ENCODE measurements at regions not wholly inside any gene's neighbourhood (a gene's known extent, or its start where the extent isn't known, plus 50 kb on each side); places are given as distances from the start of the nearest gene placed in this dataset.

GRCh38 chr21:24275616-24276015, 1331.7 kb downstream of the MRPL39 start:
- Histone ChIP-seq H3K56ac (ENCODE audit: extremely low read depth, insufficient read depth, low read length) (no peak overlapping the region), H3K27ac (ENCODE audit: insufficient read depth, low read length) (no peak overlapping the region), H3K27me3 (ENCODE audit: control insufficient read depth, insufficient read depth, low read length) (no peaks in the 10 kb centered on the region), H3K9ac (ENCODE audit: low read depth, low read length) (no peak overlapping the region), H3K9me1 (ENCODE audit: insufficient read depth, low read length) (no peaks in the 10 kb centered on the region), H3K9me3 (ENCODE audit: control insufficient read depth, insufficient read depth, low read length) (no peaks in the 10 kb centered on the region), H2AK9ac (replicated peaks; ENCODE audit: low read depth, low read length, poor library complexity) (no peak overlapping the region), H3K4ac (ENCODE audit: low read depth, low read length) (no peak overlapping the region), H2BK20ac (ENCODE audit: low read depth, low read length) (no peak overlapping the region), H3K14ac (replicated peaks; ENCODE audit: low read depth, low read length) (no peak overlapping the region), H3K36me3 (ENCODE audit: control insufficient read depth, insufficient read depth, low read length) (no peaks in the 10 kb centered on the region), H4K91ac (ENCODE audit: insufficient read depth, low read depth, low read length) (no peak overlapping the region), H3K4me1 (ENCODE audit: control insufficient read depth, insufficient read depth, low read length) (no peaks in the 10 kb centered on the region), H3K4me3 (ENCODE audit: insufficient read depth, low read depth, low read length) (no peak overlapping the region), H3K4me2 (ENCODE audit: low read depth, low read length) (no peak overlapping the region), H4K20me1 (ENCODE audit: insufficient read depth, low read length) (no peaks in the 10 kb centered on the region), H4K8ac (ENCODE audit: low read depth in 2 of 2, low read length in 2 of 2) (no peak overlapping the region), H3K23ac (ENCODE audit: low read depth, low read length) (no peak overlapping the region), H3K18ac (ENCODE audit: low read depth, low read length) (no peak overlapping the region), H2BK15ac (ENCODE audit: low read depth, low read length) (no peak overlapping the region), H2BK120ac (ENCODE audit: low read depth, low read length) (no peak overlapping the region), H4K5ac (ENCODE audit: low read depth, low read length) (no peak overlapping the region), H2AFZ (replicated peaks; ENCODE audit: low read length, poor library complexity) (no peak overlapping the region), H2AK5ac (ENCODE audit: low read depth, low read length) (no peak overlapping the region), H2BK5ac (ENCODE audit: low read depth, low read length, poor library complexity, severe bottlenecking) (no peak overlapping the region), H3K79me1 (ENCODE audit: low read depth in 1 of 2, low read length in 2 of 2) (no peaks in the 10 kb centered on the region)
- ChIA-PET CTCF (no interaction called here), POLR2A (ENCODE audit: unreplicated experiment) (no interaction called here)
- TF ChIP-seq CEBPB (IDR thresholded peaks at IDR 0.05; ENCODE audit: low read depth, low read length) (no peak), MAFK (IDR thresholded peaks at IDR 0.05; ENCODE audit: low read depth, low read length) (peak; percentile 37)
- no peak for DNase-seq
- intact Hi-C loops (cut with micrococcal nuclease), result no loop called here
- in situ Hi-C loops (cut with MboI; ENCODE audit: low sequenced_read_pairs), result no loop called here
- WGBS, 2 experiments (ENCODE audit: extremely low coverage in 2 of 2, insufficient read length in 1 of 2), result no CpG with 5 or more reads among the region's 1 CpG
- ATAC-seq (ENCODE audit: low read depth), result no peak
- no TSS peak for BruUV-seq (replicated peaks)
- dilution Hi-C loops (cut with HindIII; ENCODE audit: low sequenced_read_pairs, unreplicated experiment), result no loop called here

Measured in IMR-90 (cell line).